Inflammatory macrophage (primary cell): ENCODE measurements at regions not wholly inside any gene's neighbourhood (a gene's known extent, or its start where the extent isn't known, plus 50 kb on each side); places are given as distances from the start of the nearest gene placed in this dataset.
"Not testable (repeated sequence)": the region's sequence is repeated elsewhere in the genome, so short reads cannot be mapped to it uniquely, and the experiment has no call there.

Source experiments
- DNase-seq, 2 donors: peaks; one replicate each; pipeline ENCODE4 v3.0.0-alpha.2; 2020 to 2022

DNA sequence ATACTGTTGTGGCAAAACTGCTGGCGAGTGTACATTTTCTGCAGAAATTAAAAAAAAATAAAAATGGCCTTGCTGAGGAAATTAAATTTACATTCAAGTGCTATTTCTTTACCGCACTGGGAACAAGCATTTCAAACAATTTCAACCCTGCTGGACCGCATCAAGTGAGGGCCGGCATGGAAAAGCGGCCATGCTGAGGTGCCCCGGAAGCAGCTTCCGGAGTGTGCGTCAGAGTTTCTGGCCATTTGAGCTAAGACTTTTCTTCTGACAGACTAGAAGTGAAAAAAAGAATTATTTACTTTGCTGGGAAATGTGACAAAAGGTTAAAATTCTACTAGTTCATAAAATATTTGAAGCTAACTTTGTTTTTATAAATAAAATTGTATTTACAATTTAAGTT is 337.0 kb downstream of the CACNA1B start:
- not testable (repeated sequence) for DNase-seq

DNA sequence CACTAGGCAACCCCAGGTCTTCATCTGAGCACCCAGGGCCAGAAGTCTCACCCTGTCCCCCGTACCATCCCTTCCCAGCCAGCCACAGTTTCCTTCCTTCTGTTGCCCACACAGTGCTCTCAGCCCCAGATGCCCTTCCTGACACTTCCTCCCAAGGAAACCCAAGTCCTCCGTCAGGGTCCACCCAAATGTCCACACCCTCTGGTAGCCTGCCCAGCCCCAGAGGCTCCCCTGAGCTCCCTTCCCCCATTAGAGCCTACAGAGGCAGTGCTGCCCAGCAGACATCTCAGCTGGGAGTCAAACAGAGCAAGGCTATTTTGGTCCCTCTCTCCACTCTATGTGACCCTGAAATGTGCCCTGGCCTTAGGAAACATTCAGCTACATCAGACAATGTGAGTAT is 338.0 kb downstream of the CACNA1B start:
- DNase-seq = peak in 1 of 2 donors; percentile 3

DNA sequence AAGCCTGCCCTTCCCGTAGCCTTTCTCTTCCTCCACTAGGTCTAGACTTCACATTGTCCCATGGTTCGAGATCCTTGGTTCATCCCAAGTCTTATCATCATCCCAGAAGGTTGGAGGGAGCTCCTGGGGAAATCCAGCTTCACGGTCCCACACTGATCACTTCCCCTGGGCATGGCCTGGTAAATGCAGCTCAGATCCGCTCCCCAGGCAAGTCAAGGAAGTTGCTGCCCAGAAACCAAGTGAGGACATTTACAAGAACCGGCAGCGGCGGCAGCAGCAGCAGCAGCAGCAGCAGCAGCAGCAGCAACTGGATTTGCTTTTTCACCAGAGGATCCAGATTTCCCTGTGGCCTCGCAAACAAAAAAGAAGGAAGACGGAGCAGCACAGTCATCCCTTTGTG is 339.2 kb downstream of the CACNA1B start:
- peak in 1 of 2 donors; percentile 0 for DNase-seq

DNA sequence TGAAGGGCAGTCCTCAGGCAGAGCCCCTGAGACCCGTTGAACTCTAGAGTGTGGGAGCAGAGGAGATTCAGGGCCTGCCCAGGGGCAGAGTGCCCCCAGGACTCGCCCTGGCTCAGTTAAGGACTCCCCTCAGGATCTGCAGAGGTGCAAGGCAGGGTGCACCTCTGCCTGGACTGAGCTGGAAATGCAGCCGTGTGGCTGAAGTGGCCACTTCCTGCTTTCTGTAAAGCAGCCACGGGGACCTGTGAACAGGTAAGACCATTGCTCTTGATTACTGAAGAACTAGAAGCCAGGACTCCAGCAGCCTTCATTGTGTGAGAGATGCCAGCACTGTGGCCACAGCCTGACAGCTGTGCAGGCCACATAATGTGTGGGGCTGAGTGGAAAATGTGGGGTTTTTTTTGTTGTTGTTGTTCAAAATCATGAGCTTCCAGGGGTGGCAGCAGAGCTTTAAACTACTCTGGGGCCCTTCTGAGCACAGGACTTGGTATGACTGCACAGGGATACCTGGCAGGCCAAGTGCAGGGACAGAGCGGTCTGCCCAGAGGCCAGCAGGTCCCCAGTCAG is 339.8 kb downstream of the CACNA1B start:
- DNase-seq = not testable (repeated sequence)

DNA sequence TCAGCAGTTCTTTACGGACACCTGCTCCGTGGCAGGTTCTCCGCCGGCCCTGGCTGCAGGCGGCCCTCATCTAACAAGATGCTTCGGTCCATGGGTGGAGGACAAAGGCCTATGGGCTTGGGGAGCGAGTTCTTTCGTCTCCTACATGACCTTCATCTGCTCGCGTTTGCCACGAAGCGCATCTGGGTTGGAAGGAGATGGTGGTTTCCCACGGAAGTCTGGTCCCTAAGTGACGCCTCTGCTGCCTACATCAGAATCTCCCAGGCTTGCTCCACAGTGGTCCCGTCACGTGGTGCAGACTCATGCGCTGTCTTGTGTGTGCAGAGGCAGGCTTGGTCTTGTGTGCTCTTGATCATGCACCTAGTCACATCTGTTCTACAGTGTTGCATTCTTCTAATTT is 341.7 kb downstream of the CACNA1B start:
- peak in 1 of 2 donors; percentile 5 for DNase-seq

DNA sequence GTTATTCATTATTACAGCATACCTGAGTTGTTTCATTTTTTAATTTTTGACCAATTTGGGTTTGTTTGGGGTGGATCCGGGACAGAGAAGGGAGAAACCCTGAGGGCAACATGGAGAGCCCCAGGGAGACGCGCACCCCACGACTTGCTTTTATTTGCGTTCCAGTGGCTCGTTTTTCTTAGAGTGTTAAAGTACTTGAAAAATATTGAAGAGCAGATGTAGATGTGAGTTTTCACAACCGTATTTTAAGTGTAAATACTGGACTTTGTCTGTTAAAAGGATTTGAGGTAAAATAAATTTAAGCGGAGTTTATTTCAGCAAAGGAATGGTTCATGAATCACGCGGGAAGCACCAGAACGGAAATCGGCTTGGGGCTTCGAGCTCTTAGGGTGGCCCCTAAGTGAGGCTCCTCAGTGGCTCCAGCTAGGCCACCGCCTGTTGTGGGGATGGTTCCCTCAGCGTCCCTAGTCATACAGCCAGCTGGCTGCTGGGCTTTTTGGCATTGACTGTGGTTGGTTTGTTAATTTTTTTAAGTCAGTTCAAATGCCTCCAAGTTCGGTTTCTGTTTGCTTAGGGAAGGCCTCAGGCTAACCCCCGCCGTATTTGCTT is 344.0 kb downstream of the CACNA1B start:
- not testable (repeated sequence) for DNase-seq

DNA sequence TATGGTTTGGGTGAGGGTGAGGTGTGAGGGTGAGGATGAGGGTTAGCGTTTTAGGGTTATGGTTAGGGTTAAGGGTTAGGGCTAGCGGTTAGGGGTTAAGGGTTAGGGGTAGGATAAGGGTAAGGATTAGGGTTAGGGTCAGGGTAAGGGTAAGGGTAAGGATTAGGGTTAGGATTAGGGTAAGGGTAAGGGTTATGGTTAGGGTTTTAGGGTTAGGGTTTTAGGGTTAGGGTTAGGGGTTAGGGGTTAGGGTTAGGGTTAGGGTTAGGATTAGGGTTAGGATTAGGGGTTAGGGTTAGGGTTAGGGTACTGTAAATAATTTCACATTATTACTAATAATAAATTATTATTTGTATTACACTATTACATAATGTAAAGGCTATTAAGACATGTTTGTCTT is 359.5 kb downstream of the CACNA1B start:
- DNase-seq = not testable (repeated sequence)

DNA sequence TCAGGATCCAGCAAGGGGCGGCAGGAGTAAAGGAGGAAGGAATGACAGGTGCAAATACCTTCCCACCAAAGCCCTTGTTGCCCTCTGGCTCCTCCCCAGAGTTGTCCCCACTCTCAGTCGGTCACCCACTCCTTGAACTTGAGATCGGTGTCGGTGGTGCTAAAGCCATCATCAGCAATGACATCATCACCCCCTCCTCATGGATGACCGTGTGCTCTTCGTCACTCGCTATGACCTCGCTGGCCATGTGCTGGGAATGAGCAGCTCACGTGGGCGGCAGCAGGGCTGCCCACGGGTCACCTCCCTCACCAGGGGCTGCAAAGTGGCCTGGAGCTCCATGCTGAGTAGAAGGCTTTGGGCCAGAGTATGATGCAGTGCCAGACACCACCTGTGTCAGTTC is 405.3 kb downstream of the CACNA1B start:
- DNase-seq = not testable (repeated sequence)
